ENCODE measurements at regions not wholly inside any gene's neighbourhood (a gene's known extent, or its start where the extent isn't known, plus 50 kb on each side); places are given as distances from the start of the nearest gene placed in this dataset.

DNA sequence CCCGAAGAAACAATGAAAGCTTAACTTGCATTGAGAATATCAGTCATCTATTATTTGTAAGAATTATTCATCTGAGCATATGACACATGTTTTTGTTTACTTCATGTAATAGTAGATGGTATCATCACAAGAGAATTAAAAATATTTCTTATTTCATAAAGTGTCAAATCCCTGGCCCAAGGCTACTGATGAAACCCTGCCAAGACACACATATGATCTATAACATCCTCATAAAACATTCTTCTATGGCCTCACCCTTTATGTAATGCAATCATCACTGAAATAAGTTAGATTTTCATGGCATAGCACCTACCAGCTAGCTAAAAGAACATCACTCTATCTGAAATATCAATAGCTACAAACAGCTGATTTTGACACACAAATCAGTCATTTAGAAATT, 385.6 kb upstream of the PHF14 start:
- H3K9me3 ChIP-seq (ENCODE audit: insufficient read depth, low read length), result no peaks in the 10 kb centered on the region
- H3K36me3 ChIP-seq (ENCODE audit: low read length), result no peaks in the 10 kb centered on the region
- no peak overlapping the region for H3K27ac ChIP-seq (ENCODE audit: low read depth, low read length)
- H2AFZ ChIP-seq (ENCODE audit: low read depth, low read length, severe bottlenecking), result no peak overlapping the region
- H4K20me1 ChIP-seq (ENCODE audit: low read depth, low read length), result no peaks in the 10 kb centered on the region
- no peaks in the 10 kb centered on the region for H3F3A ChIP-seq (ENCODE audit: insufficient read depth)
- no peak overlapping the region for H3K9ac ChIP-seq (ENCODE audit: low read length)
- H3K9me2 ChIP-seq (replicated peaks; ENCODE audit: insufficient read depth, low read length), result no peaks in the 10 kb centered on the region
- TF ChIP-seq EZH2phosphoT487 (conservative IDR thresholded peaks at IDR 0.05; ENCODE audit: low read length), result no peak
- TF ChIP-seq, protein P1, sequence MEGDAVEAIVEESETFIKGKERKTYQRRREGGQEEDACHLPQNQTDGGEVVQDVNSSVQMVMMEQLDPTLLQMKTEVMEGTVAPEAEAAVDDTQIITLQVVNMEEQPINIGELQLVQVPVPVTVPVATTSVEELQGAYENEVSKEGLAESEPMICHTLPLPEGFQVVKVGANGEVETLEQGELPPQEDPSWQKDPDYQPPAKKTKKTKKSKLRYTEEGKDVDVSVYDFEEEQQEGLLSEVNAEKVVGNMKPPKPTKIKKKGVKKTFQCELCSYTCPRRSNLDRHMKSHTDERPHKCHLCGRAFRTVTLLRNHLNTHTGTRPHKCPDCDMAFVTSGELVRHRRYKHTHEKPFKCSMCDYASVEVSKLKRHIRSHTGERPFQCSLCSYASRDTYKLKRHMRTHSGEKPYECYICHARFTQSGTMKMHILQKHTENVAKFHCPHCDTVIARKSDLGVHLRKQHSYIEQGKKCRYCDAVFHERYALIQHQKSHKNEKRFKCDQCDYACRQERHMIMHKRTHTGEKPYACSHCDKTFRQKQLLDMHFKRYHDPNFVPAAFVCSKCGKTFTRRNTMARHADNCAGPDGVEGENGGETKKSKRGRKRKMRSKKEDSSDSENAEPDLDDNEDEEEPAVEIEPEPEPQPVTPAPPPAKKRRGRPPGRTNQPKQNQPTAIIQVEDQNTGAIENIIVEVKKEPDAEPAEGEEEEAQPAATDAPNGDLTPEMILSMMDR (IDR thresholded peaks at IDR 0.05; ENCODE audit: insufficient read depth, low read length, poor library complexity, severe bottlenecking), result no peak
- no peak overlapping the region for H3K4me3 ChIP-seq (ENCODE audit: insufficient read depth, low read length, poor library complexity, severe bottlenecking)
- H3K79me2 ChIP-seq (ENCODE audit: insufficient read depth, low read length), result no peaks in the 10 kb centered on the region
- H3K4me2 ChIP-seq (ENCODE audit: low read depth, low read length, poor library complexity, severe bottlenecking), result no peak overlapping the region
- peaks cover 3% of the 10 kb centered on the region; the same call in 1 of the 2 replicates for H3K27me3 ChIP-seq (ENCODE audit: low read length)

DNA sequence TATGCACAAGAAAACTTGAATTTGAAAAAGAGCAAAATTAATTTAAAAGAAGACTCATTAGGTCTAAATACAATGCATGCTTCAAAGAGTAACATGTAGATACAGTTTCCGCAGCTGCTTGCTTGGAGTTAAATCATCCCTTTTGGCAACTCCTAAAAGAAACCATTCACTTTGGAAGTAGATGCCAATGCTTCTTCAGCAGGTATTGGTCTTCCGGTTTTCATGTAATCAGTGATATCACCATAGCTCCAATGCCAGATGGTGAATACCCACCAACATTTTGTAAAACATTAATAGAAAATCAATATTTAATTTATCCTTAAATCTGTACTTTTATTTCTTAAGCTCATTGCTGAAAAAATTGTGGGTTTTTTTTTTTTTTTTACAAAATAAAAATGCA, 381.1 kb upstream of the PHF14 start:
- no peak overlapping the region for H3K9ac ChIP-seq (ENCODE audit: low read length)
- H3K27ac ChIP-seq (ENCODE audit: low read depth, low read length), result no peak overlapping the region
- no peaks in the 10 kb centered on the region for H3F3A ChIP-seq (ENCODE audit: insufficient read depth)
- H3K9me3 ChIP-seq (ENCODE audit: insufficient read depth, low read length), result no peaks in the 10 kb centered on the region
- no peak overlapping the region for H3K4me3 ChIP-seq (ENCODE audit: insufficient read depth, low read length, poor library complexity, severe bottlenecking)
- no peaks in the 10 kb centered on the region for H3K36me3 ChIP-seq (ENCODE audit: low read length)
- no peaks in the 10 kb centered on the region for H3K79me2 ChIP-seq (ENCODE audit: insufficient read depth, low read length)
- H3K9me2 ChIP-seq (replicated peaks; ENCODE audit: insufficient read depth, low read length), result no peaks in the 10 kb centered on the region
- H4K20me1 ChIP-seq (ENCODE audit: low read depth, low read length), result no peaks in the 10 kb centered on the region
- peaks cover 3% of the 10 kb centered on the region; the same call in 1 of the 2 replicates for H3K27me3 ChIP-seq (ENCODE audit: low read length)
- H3K4me2 ChIP-seq (ENCODE audit: low read depth, low read length, poor library complexity, severe bottlenecking), result no peak overlapping the region
- TF ChIP-seq, protein P1 (IDR thresholded peaks at IDR 0.05; ENCODE audit: insufficient read depth, low read length, poor library complexity, severe bottlenecking), result no peak
- no peak for TF ChIP-seq EZH2phosphoT487 (conservative IDR thresholded peaks at IDR 0.05; ENCODE audit: low read length)
- H2AFZ ChIP-seq (ENCODE audit: low read depth, low read length, severe bottlenecking), result no peak overlapping the region

DNA sequence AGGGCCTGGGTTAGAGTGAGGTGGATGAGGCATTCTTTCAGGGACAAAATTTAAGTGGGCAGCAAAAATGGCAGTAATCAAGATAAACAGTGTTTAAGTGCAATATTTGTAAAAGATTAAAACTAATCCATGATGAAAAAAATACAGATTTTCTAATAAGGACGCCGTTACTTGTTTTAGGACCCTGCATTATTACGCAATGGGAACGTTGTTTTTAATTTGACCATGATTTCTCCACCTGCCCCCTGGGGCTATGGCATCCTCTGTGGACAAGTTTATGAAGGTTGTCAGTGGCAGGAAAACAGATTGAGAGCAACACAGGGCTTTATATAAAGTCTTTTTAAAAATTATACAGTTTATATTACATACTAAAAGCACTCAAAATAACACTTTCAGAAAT, 380.6 kb upstream of the PHF14 start:
- H3K9ac ChIP-seq (ENCODE audit: low read length), result no peak overlapping the region
- no peaks in the 10 kb centered on the region for H3K36me3 ChIP-seq (ENCODE audit: low read length)
- H3K4me2 ChIP-seq (ENCODE audit: low read depth, low read length, poor library complexity, severe bottlenecking), result no peak overlapping the region
- H3F3A ChIP-seq (ENCODE audit: insufficient read depth), result no peaks in the 10 kb centered on the region
- no peaks in the 10 kb centered on the region for H3K79me2 ChIP-seq (ENCODE audit: insufficient read depth, low read length)
- TF ChIP-seq, protein P1 (IDR thresholded peaks at IDR 0.05; ENCODE audit: insufficient read depth, low read length, poor library complexity, severe bottlenecking), result no peak
- no peak for TF ChIP-seq EZH2phosphoT487 (conservative IDR thresholded peaks at IDR 0.05; ENCODE audit: low read length)
- H3K27me3 ChIP-seq (ENCODE audit: low read length), result peaks cover 2% of the 10 kb centered on the region; the same call in 1 of the 2 replicates
- H3K9me2 ChIP-seq (replicated peaks; ENCODE audit: insufficient read depth, low read length), result no peaks in the 10 kb centered on the region
- H2AFZ ChIP-seq (ENCODE audit: low read depth, low read length, severe bottlenecking), result no peak overlapping the region
- no peaks in the 10 kb centered on the region; the same call in 1 of the 2 replicates for H4K20me1 ChIP-seq (ENCODE audit: low read depth, low read length)
- H3K27ac ChIP-seq (ENCODE audit: low read depth, low read length), result no peak overlapping the region
- H3K9me3 ChIP-seq (ENCODE audit: insufficient read depth, low read length), result no peaks in the 10 kb centered on the region
- H3K4me3 ChIP-seq (ENCODE audit: insufficient read depth, low read length, poor library complexity, severe bottlenecking), result no peak overlapping the region
